HCT116 (cell line): ENCODE measurements at regions not wholly inside any gene's neighbourhood (a gene's known extent, or its start where the extent isn't known, plus 50 kb on each side); places are given as distances from the start of the nearest gene placed in this dataset.

Experiments
- ATAC-seq: fragments of 200-7000 bp; cut with Tn5 transposase; 2 replicates; pipeline ENCODE4 v1.9.1; 2020; ENCODE audit warnings: mild to moderate bottlenecking, moderate library complexity
- BruUV-seq: library from RNA; stranded (reverse); fragments of 400-500 nt; replicated peaks from 2 replicates; lab custom pipeline; 2021; lab: Mats Ljungman, UMichigan
- CTCF ChIA-PET: fragments of 300-600 bp; sonication (Branson Sonifier 250); formaldehyde crosslinking; loops from one replicate; lab custom pipeline; 2021; ENCODE audit warnings: antibody characterized with exemption; lab: Charles Lee
- POLR2A ChIA-PET: fragments of 300-600, 350-600 bp; sonication (Branson Sonifier 250); formaldehyde crosslinking; loops from one replicate; lab custom pipeline; 2021; ENCODE audit warnings: antibody characterized with exemption; lab: Charles Lee
- RAD21 ChIA-PET, 2 experiments: fragments of 300-600 bp; sonication (Branson Sonifier 250); formaldehyde crosslinking; loops; one replicate each; lab custom pipeline; 2023; ENCODE audit warnings: low total read pairs in 2 of 2; ENCODE audit not compliant: uncharacterized antibody in 2 of 2, unreplicated experiment in 2 of 2, low non-redundant PET in 1 of 2; lab: Charles Lee
- DNase-seq: peaks from one replicate; pipeline ENCODE4 v3.0.0-alpha.2; 2010; ENCODE audit warnings: low read depth, low spot score
- H2AFZ ChIP-seq: fragments of 200-600 bp; shearing (Covaris generic), sonication (generic); 2 replicates; pipeline ENCODE4 v1.6.1; 2017; ENCODE audit warnings: low read depth, mixed run types, mixed read lengths, antibody characterized with exemption, low read length; ENCODE audit not compliant: poor library complexity, severe bottlenecking
- H3K27ac ChIP-seq: 2 replicates; pipeline ENCODE4 v1.5.1; 2012; ENCODE audit warnings: low read depth, low read length
- H3K27me3 ChIP-seq: fragments of 200-600 bp; sonication (generic); 2 replicates; pipeline ENCODE4 v1.6.1; 2016; ENCODE audit warnings: mixed run types, low read length, mixed read lengths; ENCODE audit not compliant: insufficient read depth
- H3K36me3 ChIP-seq, 2 experiments: fragments of 200-500 bp in 1 of 2; fragments of 200-600 bp in 1 of 2; sonication (Bioruptor generic) in 1 of 2; sonication (generic) in 1 of 2; 2 replicates each; pipeline versions ENCODE4 v1.5.1 to v1.6.1; 2014 to 2016; ENCODE audit warnings: low read length in 2 of 2, inconsistent platforms in 1 of 2, mixed read lengths in 1 of 2, mixed run types in 1 of 2; ENCODE audit not compliant: insufficient read depth in 2 of 2, control insufficient read depth in 1 of 2
- H3K4me1 ChIP-seq, 2 experiments: fragments of 200-600 bp in 1 of 2; sonication (generic) in 1 of 2; 2 replicates each; pipeline versions ENCODE4 v1.5.1 to v1.6.1; 2012 to 2017; ENCODE audit warnings: low read length in 2 of 2, inconsistent platforms in 1 of 2, mild to moderate bottlenecking in 1 of 2, mixed read lengths in 1 of 2, mixed run types in 1 of 2, moderate library complexity in 1 of 2; ENCODE audit not compliant: insufficient read depth in 2 of 2, control insufficient read depth in 1 of 2
- H3K4me2 ChIP-seq: fragments of 200-600 bp; sonication (generic); 2 replicates; pipeline ENCODE4 v1.6.1; 2017; ENCODE audit warnings: mixed run types, low read length, mixed read lengths
- H3K4me3 ChIP-seq, 2 experiments: fragments of 200-600 bp in 1 of 2; sonication (generic) in 1 of 2; replicated peaks in 1 of 2; 2 replicates each; pipeline ENCODE4 v1.5.1; 2011 to 2016; ENCODE audit warnings: low read length in 2 of 2, control low read depth in 1 of 2, low read depth in 1 of 2, mild to moderate bottlenecking in 1 of 2, mixed read lengths in 1 of 2, mixed run types in 1 of 2
- H3K79me2 ChIP-seq: fragments of 200-600 bp; sonication (generic); 2 replicates; pipeline ENCODE4 v1.6.1; 2017; ENCODE audit warnings: mild to moderate bottlenecking, mixed run types, low read length, moderate library complexity, mixed read lengths; ENCODE audit not compliant: insufficient read depth
- H3K9ac ChIP-seq: fragments of 200-600 bp; sonication (generic); 2 replicates; pipeline ENCODE4 v1.6.1; 2016; ENCODE audit warnings: low read length, mixed read lengths
- H3K9me2 ChIP-seq: fragments of 200-600 bp; sonication (generic), shearing (Covaris generic); 2 replicates; pipeline ENCODE4 v1.6.1; 2017; ENCODE audit warnings: mixed run types, mild to moderate bottlenecking, moderate library complexity; ENCODE audit not compliant: insufficient read depth
- H3K9me3 ChIP-seq, 2 experiments: fragments of 200-500 bp in 1 of 2; fragments of 200-600 bp in 1 of 2; sonication (Bioruptor generic) in 1 of 2; sonication (generic) in 1 of 2; 2 replicates each; pipeline ENCODE4 v1.6.1; 2014 to 2017; ENCODE audit warnings: low read length in 2 of 2, mixed read lengths in 2 of 2, inconsistent platforms in 1 of 2, low read depth in 1 of 2, mild to moderate bottlenecking in 1 of 2, mixed run types in 1 of 2, moderate library complexity in 1 of 2; ENCODE audit not compliant: control insufficient read depth in 1 of 2, insufficient read depth in 1 of 2
- H4K20me1 ChIP-seq: fragments of 200-600 bp; sonication (generic), shearing (Covaris generic); 2 replicates; pipeline ENCODE4 v1.6.1; 2017; ENCODE audit warnings: mixed run types, mild to moderate bottlenecking, moderate library complexity; ENCODE audit not compliant: insufficient read depth
- CEBPB ChIP-seq: IDR thresholded peaks from 2 replicates; pipeline ENCODE4 v1.6.1; 2012; ENCODE audit warnings: low read depth
- EGR1 ChIP-seq: IDR thresholded peaks from 2 replicates; pipeline ENCODE4 v1.6.1; 2012; ENCODE audit warnings: low read depth
- ELF1 ChIP-seq: IDR thresholded peaks from 2 replicates; pipeline ENCODE4 v1.6.1; 2012; ENCODE audit warnings: low read depth, borderline replicate concordance
- EZH2 ChIP-seq: fragments of 200-600 bp; sonication (generic); IDR thresholded peaks from 2 replicates; pipeline ENCODE4 v1.6.1; 2017; ENCODE audit warnings: antibody characterized with exemption, mixed run types
- EZH2phosphoT487 ChIP-seq: fragments of 200-600 bp; IDR thresholded peaks from 2 replicates; pipeline ENCODE4 v1.6.1; 2018; ENCODE audit warnings: antibody characterized with exemption, borderline replicate concordance
- FOSL1 ChIP-seq: IDR thresholded peaks from 2 replicates; pipeline ENCODE4 v1.6.1; 2012; ENCODE audit warnings: low read depth
- JUND ChIP-seq: IDR thresholded peaks from 2 replicates; pipeline ENCODE4 v1.6.1; 2012
- POLR2A ChIP-seq: IDR thresholded peaks from 2 replicates; pipeline ENCODE4 v1.7.0; 2011; ENCODE audit warnings: borderline replicate concordance; ENCODE audit not compliant: insufficient read depth, insufficient read length; ENCODE audit errors: extremely low read depth
- POLR2AphosphoS5 ChIP-seq: IDR thresholded peaks from 2 replicates; pipeline ENCODE4 v1.6.1; 2011; ENCODE audit warnings: mild to moderate bottlenecking, low read depth, low read length, moderate library complexity
- RAD21 ChIP-seq: IDR thresholded peaks from 2 replicates; pipeline ENCODE4 v1.6.1; 2012; ENCODE audit warnings: low read depth, mild to moderate bottlenecking
- SIN3A ChIP-seq: IDR thresholded peaks from 2 replicates; pipeline ENCODE4 v1.6.1; 2012; ENCODE audit warnings: low read depth
- SP1 ChIP-seq: IDR thresholded peaks from 2 replicates; pipeline ENCODE4 v1.6.1; 2012; ENCODE audit warnings: low read depth
- TCF7L2 ChIP-seq: IDR thresholded peaks from 2 replicates; pipeline ENCODE4 v1.7.0; 2011; ENCODE audit warnings: borderline replicate concordance, inconsistent platforms; ENCODE audit not compliant: insufficient read depth, insufficient read length; ENCODE audit errors: extremely low read depth
- ZFX ChIP-seq: fragments of 450-650 bp; IDR thresholded peaks from 2 replicates; pipeline ENCODE4 v1.6.1; 2017
- ZNF274 ChIP-seq: fragments of 200-500 bp; sonication (Bioruptor generic); IDR thresholded peaks from 2 replicates; pipeline ENCODE4 v1.6.1; 2014; ENCODE audit warnings: mild to moderate bottlenecking, low read depth, low read length, inconsistent platforms
- intact Hi-C: fragments of 100-400 bp; cut with micrococcal nuclease; formaldehyde crosslinking; loops from 2 replicates; pipeline ENCODE4 v1.10.0; 2022
- TF ChIP-seq, protein P1 (sequence below): IDR thresholded peaks from 2 replicates; pipeline ENCODE4 v1.6.1; 2011; ENCODE audit warnings: mild to moderate bottlenecking, low read length, moderate library complexity; ENCODE audit not compliant: insufficient replicate concordance; ENCODE audit errors: extremely low read depth
- TF ChIP-seq, protein P2 (sequence below), 3 experiments: fragments of 200-600 bp in 1 of 3; sonication (generic) in 1 of 3; IDR thresholded peaks in 2 of 3; conservative IDR thresholded peaks in 1 of 3; 2 replicates each; pipeline ENCODE4 v1.5.1; 2012 to 2017; ENCODE audit warnings: low read depth in 2 of 3, low read length in 2 of 3, antibody characterized with exemption in 1 of 3, borderline replicate concordance in 1 of 3, control low read depth in 1 of 3, mild to moderate bottlenecking in 1 of 3, mixed read lengths in 1 of 3, mixed run types in 1 of 3, moderate library complexity in 1 of 3; ENCODE audit not compliant: insufficient read depth in 1 of 3
- TF ChIP-seq, protein P3 (sequence below): IDR thresholded peaks from 2 replicates; pipeline ENCODE4 v1.6.1; 2012
- TF ChIP-seq, protein P4 (sequence below): IDR thresholded peaks from 2 replicates; pipeline ENCODE4 v1.6.1; 2012; ENCODE audit warnings: low read depth
- TF ChIP-seq, protein P5 (sequence below): IDR thresholded peaks from 2 replicates; pipeline ENCODE4 v1.6.1; 2012

DNA sequence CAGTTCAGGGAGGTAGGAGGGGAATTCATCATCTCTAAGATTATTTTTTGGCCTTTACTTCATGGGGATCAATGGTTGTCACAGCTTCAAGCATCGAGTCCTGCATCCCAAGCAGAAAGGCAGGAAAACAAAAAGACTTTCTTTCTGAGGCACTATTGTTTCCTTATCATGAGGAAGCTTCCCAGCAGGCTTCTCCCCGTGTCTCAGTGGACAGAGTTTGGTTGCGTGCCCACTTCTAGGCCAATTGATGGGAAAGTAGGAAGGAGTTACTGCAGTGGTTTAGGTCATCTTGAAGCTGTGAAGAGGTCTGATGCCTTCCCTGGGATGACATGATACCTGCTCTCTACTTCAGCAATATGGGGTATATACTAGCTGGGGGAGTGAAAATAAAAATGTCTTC lies 175.3 kb upstream of the CDH13 start:
- Histone ChIP-seq H3K36me3 (no peaks in the 10 kb centered on the region), H3K27me3 (peaks cover 31% of the 10 kb centered on the region), H3K27ac (no peak overlapping the region), H3K9me3 (no peaks in the 10 kb centered on the region), H2AFZ (no peak overlapping the region), H3K4me1 (no peaks in the 10 kb centered on the region), H4K20me1 (no peaks in the 10 kb centered on the region), H3K9ac (no peak overlapping the region), H3K79me2 (no peaks in the 10 kb centered on the region), H3K9me2 (no peaks in the 10 kb centered on the region), H3K4me3 (no peak overlapping the region), H3K4me2 (no peak overlapping the region)
- POLR2A ChIA-PET, result no interaction called here
- RAD21 ChIA-PET, result no interaction called here
- no TSS peak for BruUV-seq
- TF ChIP-seq ZFX, result no peak
- TF ChIP-seq, protein P1, sequence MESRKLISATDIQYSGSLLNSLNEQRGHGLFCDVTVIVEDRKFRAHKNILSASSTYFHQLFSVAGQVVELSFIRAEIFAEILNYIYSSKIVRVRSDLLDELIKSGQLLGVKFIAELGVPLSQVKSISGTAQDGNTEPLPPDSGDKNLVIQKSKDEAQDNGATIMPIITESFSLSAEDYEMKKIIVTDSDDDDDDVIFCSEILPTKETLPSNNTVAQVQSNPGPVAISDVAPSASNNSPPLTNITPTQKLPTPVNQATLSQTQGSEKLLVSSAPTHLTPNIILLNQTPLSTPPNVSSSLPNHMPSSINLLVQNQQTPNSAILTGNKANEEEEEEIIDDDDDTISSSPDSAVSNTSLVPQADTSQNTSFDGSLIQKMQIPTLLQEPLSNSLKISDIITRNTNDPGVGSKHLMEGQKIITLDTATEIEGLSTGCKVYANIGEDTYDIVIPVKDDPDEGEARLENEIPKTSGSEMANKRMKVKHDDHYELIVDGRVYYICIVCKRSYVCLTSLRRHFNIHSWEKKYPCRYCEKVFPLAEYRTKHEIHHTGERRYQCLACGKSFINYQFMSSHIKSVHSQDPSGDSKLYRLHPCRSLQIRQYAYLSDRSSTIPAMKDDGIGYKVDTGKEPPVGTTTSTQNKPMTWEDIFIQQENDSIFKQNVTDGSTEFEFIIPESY, result no peak
- no peak for TF ChIP-seq ELF1
- no peak for TF ChIP-seq TCF7L2
- no peak for TF ChIP-seq JUND
- TF ChIP-seq EZH2phosphoT487, result no peak
- TF ChIP-seq, protein P2, sequence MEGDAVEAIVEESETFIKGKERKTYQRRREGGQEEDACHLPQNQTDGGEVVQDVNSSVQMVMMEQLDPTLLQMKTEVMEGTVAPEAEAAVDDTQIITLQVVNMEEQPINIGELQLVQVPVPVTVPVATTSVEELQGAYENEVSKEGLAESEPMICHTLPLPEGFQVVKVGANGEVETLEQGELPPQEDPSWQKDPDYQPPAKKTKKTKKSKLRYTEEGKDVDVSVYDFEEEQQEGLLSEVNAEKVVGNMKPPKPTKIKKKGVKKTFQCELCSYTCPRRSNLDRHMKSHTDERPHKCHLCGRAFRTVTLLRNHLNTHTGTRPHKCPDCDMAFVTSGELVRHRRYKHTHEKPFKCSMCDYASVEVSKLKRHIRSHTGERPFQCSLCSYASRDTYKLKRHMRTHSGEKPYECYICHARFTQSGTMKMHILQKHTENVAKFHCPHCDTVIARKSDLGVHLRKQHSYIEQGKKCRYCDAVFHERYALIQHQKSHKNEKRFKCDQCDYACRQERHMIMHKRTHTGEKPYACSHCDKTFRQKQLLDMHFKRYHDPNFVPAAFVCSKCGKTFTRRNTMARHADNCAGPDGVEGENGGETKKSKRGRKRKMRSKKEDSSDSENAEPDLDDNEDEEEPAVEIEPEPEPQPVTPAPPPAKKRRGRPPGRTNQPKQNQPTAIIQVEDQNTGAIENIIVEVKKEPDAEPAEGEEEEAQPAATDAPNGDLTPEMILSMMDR (IDR thresholded peaks at IDR 0.05 in 2 of 3, conservative IDR thresholded peaks at IDR 0.05 in 1 of 3; ENCODE audit: borderline replicate concordance in 1 of 3, insufficient read depth in 1 of 3, low read depth in 2 of 3, low read length in 2 of 3), result no peak
- TF ChIP-seq FOSL1, result no peak
- TF ChIP-seq, protein P3, sequence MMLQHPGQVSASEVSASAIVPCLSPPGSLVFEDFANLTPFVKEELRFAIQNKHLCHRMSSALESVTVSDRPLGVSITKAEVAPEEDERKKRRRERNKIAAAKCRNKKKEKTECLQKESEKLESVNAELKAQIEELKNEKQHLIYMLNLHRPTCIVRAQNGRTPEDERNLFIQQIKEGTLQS, result no peak
- TF ChIP-seq, protein P4, sequence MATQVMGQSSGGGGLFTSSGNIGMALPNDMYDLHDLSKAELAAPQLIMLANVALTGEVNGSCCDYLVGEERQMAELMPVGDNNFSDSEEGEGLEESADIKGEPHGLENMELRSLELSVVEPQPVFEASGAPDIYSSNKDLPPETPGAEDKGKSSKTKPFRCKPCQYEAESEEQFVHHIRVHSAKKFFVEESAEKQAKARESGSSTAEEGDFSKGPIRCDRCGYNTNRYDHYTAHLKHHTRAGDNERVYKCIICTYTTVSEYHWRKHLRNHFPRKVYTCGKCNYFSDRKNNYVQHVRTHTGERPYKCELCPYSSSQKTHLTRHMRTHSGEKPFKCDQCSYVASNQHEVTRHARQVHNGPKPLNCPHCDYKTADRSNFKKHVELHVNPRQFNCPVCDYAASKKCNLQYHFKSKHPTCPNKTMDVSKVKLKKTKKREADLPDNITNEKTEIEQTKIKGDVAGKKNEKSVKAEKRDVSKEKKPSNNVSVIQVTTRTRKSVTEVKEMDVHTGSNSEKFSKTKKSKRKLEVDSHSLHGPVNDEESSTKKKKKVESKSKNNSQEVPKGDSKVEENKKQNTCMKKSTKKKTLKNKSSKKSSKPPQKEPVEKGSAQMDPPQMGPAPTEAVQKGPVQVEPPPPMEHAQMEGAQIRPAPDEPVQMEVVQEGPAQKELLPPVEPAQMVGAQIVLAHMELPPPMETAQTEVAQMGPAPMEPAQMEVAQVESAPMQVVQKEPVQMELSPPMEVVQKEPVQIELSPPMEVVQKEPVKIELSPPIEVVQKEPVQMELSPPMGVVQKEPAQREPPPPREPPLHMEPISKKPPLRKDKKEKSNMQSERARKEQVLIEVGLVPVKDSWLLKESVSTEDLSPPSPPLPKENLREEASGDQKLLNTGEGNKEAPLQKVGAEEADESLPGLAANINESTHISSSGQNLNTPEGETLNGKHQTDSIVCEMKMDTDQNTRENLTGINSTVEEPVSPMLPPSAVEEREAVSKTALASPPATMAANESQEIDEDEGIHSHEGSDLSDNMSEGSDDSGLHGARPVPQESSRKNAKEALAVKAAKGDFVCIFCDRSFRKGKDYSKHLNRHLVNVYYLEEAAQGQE, result no peak
- no peak for TF ChIP-seq CEBPB
- TF ChIP-seq EGR1, result no peak
- TF ChIP-seq ZNF274, result no peak
- no peak for TF ChIP-seq SIN3A
- no peak for TF ChIP-seq SP1
- TF ChIP-seq, protein P5, sequence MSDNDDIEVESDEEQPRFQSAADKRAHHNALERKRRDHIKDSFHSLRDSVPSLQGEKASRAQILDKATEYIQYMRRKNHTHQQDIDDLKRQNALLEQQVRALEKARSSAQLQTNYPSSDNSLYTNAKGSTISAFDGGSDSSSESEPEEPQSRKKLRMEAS, result no peak
- TF ChIP-seq POLR2A, result no peak
- no peak for TF ChIP-seq POLR2AphosphoS5
- TF ChIP-seq RAD21, result no peak
- TF ChIP-seq EZH2, result no peak
- CTCF ChIA-PET, result no interaction called here
- ATAC-seq, result no peak
- intact Hi-C loops, result no loop called here
- no peak for DNase-seq
